ENCODE measurements at regions not wholly inside any gene's neighbourhood (a gene's known extent, or its start where the extent isn't known, plus 50 kb on each side); places are given as distances from the start of the nearest gene placed in this dataset.

GRCh38 chr10:128712661-128713400, 586.6 kb upstream of the MKI67 start:
- TF ChIP-seq, protein P1, sequence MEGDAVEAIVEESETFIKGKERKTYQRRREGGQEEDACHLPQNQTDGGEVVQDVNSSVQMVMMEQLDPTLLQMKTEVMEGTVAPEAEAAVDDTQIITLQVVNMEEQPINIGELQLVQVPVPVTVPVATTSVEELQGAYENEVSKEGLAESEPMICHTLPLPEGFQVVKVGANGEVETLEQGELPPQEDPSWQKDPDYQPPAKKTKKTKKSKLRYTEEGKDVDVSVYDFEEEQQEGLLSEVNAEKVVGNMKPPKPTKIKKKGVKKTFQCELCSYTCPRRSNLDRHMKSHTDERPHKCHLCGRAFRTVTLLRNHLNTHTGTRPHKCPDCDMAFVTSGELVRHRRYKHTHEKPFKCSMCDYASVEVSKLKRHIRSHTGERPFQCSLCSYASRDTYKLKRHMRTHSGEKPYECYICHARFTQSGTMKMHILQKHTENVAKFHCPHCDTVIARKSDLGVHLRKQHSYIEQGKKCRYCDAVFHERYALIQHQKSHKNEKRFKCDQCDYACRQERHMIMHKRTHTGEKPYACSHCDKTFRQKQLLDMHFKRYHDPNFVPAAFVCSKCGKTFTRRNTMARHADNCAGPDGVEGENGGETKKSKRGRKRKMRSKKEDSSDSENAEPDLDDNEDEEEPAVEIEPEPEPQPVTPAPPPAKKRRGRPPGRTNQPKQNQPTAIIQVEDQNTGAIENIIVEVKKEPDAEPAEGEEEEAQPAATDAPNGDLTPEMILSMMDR (IDR thresholded peaks at IDR 0.05) = no peak
- no peak for TF ChIP-seq EP300 (IDR thresholded peaks at IDR 0.05)
- TF ChIP-seq POLR2A (IDR thresholded peaks at IDR 0.05) = no peak
- 86 to 91% (median 90%) methylated on average over 18 of the region's 18 CpGs for WGBS, 3 donors

GRCh38 chr10:128713471-128713870, 587.2 kb upstream of the MKI67 start:
- H3K27ac ChIP-seq = no peak overlapping the region
- 29 to 37% (median 33%) methylated on average over 5 of the region's 5 CpGs for WGBS, 3 donors
- DNase-seq = no peak
- no peak overlapping the region for H3K4me3 ChIP-seq
- H3K4me1 ChIP-seq (ENCODE audit: insufficient read depth) = no peaks in the 10 kb centered on the region
- H3K36me3 ChIP-seq = no peaks in the 10 kb centered on the region
- H3K9me3 ChIP-seq = no peaks in the 10 kb centered on the region
- no peak for TF ChIP-seq EP300 (IDR thresholded peaks at IDR 0.05)
- TF ChIP-seq, protein P1 (IDR thresholded peaks at IDR 0.05) = no peak
- TF ChIP-seq POLR2A (IDR thresholded peaks at IDR 0.05) = no peak
- H3K27me3 ChIP-seq = no peaks in the 10 kb centered on the region
- intact Hi-C loops (cut with DNase I) = no loop called here

More at GRCh38 chr10:128712661-128713400, 586.6 kb upstream of the MKI67 start:
- H3K4me1 ChIP-seq (ENCODE audit: insufficient read depth) = no peaks in the 10 kb centered on the region
- H3K27ac ChIP-seq = no peak overlapping the region
- no peaks in the 10 kb centered on the region for H3K9me3 ChIP-seq
- no peaks in the 10 kb centered on the region for H3K27me3 ChIP-seq
- intact Hi-C loops (cut with DNase I) = no loop called here
- no peak overlapping the region for H3K4me3 ChIP-seq
- no peak for DNase-seq
- no peaks in the 10 kb centered on the region for H3K36me3 ChIP-seq

DNA sequence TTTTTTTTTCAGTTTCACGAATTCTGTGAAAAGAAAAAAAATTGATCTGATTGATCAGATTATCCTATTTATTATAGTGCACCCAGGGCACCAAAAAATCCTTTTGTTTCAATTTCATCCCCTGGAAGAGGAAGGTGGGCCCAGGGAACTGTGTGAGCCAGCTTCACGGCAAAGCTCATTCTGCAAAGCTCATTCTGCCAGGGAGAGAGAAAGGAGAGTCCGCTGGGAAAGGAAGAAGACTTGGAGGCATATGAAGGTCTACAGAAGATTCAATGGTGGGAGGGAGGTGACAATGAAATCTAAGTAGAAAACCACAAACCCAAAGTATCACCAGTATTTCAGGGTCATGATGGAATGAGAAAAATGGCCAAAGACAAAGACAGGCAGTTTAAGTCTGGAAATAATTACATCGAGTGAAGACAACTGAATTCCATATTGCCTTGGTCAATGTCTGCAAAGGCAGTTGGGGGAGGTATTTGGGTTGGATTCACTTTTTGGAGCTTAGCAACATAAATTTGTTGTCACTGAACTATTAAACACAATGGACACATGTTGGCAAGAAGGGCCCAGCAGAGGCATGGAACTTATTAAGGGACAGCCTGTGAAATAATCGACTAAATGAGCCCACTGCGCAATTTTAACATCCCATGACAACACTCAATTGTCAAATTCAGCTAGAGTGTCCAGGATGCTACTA, 587.8 kb upstream of the MKI67 start:
- H3K4me3 ChIP-seq = no peak overlapping the region
- WGBS, 3 donors = 73 to 86% (median 85%) methylated on average over 6 of the region's 6 CpGs
- no peak for TF ChIP-seq EP300 (IDR thresholded peaks at IDR 0.05)
- TF ChIP-seq POLR2A (IDR thresholded peaks at IDR 0.05) = no peak
- TF ChIP-seq, protein P1 (IDR thresholded peaks at IDR 0.05) = no peak
- no peaks in the 10 kb centered on the region for H3K36me3 ChIP-seq
- H3K27me3 ChIP-seq = no peaks in the 10 kb centered on the region
- no peak for DNase-seq
- intact Hi-C loops (cut with DNase I) = no loop called here
- H3K4me1 ChIP-seq (ENCODE audit: insufficient read depth) = no peaks in the 10 kb centered on the region
- H3K27ac ChIP-seq = no peak overlapping the region
- H3K9me3 ChIP-seq = no peaks in the 10 kb centered on the region

DNA sequence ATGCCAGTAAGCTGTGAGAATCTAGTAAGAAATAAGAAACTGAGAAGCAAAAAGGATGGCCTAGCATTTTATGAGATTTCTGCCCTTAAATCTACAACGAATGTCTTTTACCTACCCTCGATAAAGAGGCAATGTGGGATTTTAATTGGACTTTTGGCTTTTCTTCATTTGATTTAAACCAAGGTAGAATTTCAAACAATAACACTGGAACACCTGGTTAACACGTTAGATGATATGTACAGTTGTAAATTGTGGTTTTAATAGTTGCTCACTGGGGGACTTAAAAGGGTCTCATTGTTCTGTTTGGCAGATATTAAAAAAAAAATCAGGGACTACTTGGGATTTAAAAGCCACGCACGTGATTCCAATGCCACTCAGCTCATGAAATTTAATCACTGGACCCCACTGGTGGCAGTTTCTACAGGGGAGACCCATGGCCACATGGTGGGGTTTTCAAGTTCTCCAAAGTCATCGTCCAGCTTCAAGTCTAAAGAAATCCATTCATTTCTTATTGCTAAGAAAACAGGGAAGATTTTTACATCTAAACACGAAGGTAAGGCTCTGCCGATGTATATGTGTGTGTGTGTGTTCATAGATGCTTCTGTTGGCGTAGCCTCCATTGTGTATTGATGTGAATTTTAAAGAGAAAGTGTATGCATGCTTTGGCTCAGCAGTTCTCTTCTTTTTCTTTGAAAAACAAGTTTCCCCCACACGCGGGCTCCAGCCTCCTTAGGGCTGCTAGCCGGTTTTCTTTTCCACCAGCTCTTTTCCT, 588.6 kb upstream of the MKI67 start:
- H3K4me1 ChIP-seq (ENCODE audit: insufficient read depth) = no peaks in the 10 kb centered on the region
- H3K36me3 ChIP-seq = no peaks in the 10 kb centered on the region
- DNase-seq = no peak
- TF ChIP-seq, protein P1 (IDR thresholded peaks at IDR 0.05) = no peak
- TF ChIP-seq EP300 (IDR thresholded peaks at IDR 0.05) (no peak), POLR2A (IDR thresholded peaks at IDR 0.05) (no peak)
- H3K27ac ChIP-seq = no peak overlapping the region
- intact Hi-C loops (cut with DNase I) = no loop called here
- H3K27me3 ChIP-seq = no peaks in the 10 kb centered on the region
- 82 to 87% (median 86%) methylated on average over 12 of the region's 12 CpGs for WGBS, 3 donors
- H3K9me3 ChIP-seq = no peaks in the 10 kb centered on the region
- H3K4me3 ChIP-seq = no peak overlapping the region

Measured in ovary (tissue), 7 donors.